COLO668 (cell line): ENCODE measurements at regions not wholly inside any gene's neighbourhood (a gene's known extent, or its start where the extent isn't known, plus 50 kb on each side); places are given as distances from the start of the nearest gene placed in this dataset.
"Not testable (repeated sequence)": the region's sequence is repeated elsewhere in the genome, so short reads cannot be mapped to it uniquely, and the experiment has no call there.

ENCODE experiments used
- DNase-seq: peaks from one replicate; lab custom pipeline; 2025; ENCODE audit not compliant: unreplicated experiment; lab: John Stamatoyannopoulos, UW

GRCh38 chr12:131192951-131193350 is 239.2 kb downstream of the ADGRD1 start:
- no peak for DNase-seq

- no peak for DNase-seq
Observed at GRCh38 chr12:131194166-131194565, 240.5 kb downstream of the ADGRD1 start.

- DNase-seq = no peak
Observed at GRCh38 chr12:131195796-131196195, 242.1 kb downstream of the ADGRD1 start.

- no peak for DNase-seq
Observed at GRCh38 chr12:131196220-131196619, 242.5 kb downstream of the ADGRD1 start.

GRCh38 chr12:131197490-131197889 is 243.8 kb downstream of the ADGRD1 start:
- no peak for DNase-seq

DNA sequence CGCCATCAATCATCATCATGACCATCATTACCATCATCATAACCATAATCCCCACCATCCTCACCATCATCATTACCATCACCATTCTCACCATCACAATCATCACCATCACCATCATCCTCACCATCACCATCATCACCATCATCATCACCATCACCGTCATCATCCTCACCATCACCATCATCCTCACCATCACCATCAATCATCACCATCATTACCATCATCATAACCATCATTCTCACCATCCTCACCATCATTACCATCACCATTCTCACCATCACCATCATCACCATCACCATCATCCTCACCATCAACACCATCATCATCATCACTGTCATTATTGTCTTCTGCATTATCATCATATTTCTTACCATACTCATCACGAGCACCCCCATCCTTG is 245.5 kb downstream of the ADGRD1 start:
- no peak for DNase-seq

- DNase-seq = not testable (repeated sequence)
Observed at GRCh38 chr12:131201912-131202311, 248.2 kb downstream of the ADGRD1 start.

DNA sequence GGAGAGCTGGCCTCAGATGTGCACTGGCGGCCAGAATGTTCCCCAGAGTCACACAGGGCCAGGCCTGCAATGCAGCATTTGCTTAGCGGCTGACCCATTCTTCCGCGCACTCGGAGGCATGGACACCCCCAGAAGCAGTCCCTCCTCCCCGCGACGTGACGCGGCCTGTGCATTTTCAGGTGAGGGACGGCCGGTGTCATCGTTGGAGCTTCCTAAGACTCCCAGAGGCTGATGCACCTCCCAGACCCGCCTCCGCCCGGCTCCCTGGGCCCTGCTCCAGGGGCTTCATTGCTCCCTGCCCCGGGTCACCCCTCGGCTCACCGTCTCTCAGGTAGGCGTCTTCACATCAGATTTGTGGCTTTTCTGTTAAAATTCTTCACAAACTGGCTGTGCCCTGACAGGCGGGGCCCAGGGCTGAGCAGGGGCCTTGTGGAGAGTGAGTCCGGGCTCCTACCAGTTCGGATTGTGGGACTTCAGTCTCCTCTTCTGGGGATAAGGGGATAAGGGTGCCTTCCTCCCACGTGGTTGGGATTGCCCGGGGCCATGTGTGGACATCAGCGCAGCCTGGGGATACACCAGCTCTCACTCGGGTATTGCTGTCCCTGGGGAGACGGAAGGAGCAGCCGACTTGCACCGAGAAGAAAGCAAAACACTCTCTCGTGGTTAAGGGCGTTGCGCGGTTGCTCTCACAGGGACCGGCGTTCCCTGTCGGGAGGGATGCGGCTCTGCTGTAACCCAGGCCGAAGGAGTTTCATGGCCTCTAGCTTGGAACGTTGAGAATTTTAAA is 249.1 kb downstream of the ADGRD1 start:
- DNase-seq = no peak

GRCh38 chr12:131203666-131204415 is 250.1 kb downstream of the ADGRD1 start:
- peak; percentile 2 for DNase-seq

DNA sequence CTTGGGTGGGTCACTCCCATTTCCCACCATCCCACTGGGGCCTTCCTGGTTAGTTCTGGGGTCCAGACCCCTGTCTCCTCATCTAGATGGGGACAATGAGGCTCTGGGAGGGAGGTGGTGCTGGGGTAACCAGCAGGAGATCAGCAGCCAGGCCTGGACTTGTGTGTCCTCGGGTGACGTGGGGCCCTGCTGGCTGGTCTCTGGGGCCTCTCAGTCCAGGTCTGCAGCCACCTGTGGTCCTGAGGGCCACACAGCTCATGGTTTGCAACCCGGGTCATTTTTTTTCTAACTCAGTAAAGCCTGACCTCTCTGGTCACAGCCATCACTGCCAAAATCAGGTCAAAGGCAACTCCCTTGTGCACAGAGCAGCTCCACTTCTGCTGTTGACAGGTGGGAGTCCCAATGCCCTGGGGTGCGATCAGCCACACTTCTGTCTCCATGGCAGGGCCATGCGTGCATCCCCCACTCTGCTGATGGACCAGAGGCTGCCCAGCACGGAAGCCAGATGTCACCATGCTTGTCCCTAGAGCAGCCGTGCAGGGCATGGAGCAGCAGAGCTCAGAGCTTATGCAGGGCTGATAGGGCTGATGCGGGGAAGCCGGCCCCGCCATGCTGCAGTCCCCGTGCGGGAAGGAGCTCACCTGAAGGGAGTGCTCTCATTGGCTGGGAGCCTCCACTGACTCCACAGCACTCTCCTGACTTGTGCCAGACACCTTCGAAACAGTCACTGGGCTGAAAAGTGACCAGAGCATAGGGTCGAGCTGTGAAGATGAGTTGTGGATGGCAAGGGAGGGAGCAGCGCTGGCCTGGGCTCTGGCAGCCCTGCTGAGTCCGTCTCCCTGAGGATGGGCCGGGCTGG is 250.9 kb downstream of the ADGRD1 start:
- DNase-seq = no peak

DNA sequence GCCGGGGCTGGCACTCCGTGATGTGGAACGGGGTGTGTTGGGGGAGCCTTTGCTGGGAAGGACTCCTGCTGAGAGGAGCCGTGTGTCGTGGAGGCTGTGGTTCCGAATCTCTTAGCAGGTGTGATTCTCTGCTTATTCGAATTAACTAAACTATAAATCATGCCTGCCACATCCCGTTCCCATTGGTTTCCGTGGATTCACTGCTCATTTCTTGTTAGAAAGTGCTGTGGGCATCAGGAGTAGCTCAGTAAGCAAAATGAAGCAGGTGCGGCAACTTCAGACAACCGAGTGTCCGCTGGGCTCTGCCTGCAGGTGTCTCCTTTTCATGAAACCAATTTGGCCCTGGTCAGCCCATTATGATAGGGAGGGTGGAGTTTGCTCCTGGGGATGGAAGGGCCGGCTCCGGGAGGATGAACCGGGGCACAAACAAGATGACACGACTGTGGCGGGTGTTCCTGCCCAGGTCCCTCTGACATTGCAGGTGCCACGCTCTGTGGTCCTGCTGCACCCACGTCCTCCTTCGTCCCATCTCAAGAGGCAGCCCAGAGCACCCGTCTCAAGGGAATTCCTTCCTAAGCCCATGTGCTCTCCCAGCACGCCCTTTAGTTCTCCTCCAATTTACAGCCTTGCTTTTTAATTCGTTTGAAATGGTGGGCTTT is 251.7 kb downstream of the ADGRD1 start:
- not testable (repeated sequence) for DNase-seq

DNA sequence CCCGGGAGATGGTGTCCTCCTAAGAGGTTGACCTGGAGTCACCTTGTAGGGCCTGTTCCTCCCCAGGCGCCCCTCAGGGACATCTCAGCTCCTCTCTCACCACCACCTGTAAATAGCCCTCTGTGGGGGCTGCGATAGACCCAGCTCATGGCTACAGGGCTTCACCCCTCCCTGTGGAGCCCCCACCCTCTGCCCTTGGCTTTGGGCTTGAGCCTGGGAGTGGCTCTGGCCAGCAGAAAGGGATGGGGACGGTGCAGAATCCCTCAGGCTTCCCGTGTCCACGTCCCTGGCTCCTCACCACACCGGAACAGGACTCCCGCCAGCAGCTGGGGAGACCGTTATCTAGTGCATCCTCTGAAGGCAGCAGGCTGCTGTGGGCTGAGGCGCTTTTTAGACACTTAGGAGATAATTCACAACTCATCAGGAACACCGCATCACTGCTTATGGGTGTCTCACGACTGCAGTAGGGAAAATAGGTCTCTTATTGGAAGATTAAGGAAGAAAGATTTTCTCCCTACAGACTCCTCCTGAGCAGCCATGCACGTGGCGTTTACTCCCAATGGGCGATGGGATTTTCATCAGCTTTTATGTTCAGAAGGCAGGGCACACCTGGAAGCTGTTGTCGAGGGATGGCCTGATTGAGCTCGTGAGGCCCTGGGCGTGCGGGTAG is 253.1 kb downstream of the ADGRD1 start:
- not testable (repeated sequence) for DNase-seq

GRCh38 chr12:131207300-131207660 is 253.6 kb downstream of the ADGRD1 start:
- not testable (repeated sequence) for DNase-seq

- DNase-seq = not testable (repeated sequence)
Observed at GRCh38 chr12:131207841-131208240, 254.1 kb downstream of the ADGRD1 start.

GRCh38 chr12:131208425-131208824 is 254.7 kb downstream of the ADGRD1 start:
- no peak for DNase-seq

GRCh38 chr12:131209082-131210070 is 255.7 kb downstream of the ADGRD1 start:
- no peak for DNase-seq

GRCh38 chr12:131210506-131211339 is 257.0 kb downstream of the ADGRD1 start:
- no peak for DNase-seq

DNA sequence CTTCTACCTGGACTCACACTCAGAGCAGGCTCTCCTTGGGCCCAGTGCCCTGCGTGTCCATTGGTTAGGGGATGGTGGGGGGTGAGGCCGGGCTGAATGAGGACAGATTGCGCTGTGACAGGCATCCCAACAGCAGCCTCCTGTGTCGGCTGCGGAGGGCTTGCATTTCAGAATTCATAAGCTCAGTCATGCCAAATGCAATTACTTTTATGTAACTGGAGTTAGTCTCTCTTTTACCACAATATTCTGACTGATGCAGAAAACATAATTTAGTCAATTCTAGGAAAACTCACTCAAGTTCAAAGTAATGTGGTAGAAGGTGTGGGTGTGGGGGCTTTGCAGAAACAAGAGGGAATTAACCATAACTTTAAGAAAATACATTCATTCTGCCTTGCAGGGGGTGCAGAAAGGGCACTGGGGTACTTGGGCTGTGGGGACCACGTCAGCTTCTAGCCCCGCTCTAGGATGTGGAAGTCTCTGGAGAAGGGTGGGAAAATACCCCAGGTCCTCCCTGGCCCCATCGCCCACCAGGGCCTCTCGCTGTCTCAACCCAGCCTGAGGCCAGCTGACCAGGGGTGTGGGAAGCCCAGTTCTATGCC is 257.7 kb downstream of the ADGRD1 start:
- DNase-seq = no peak
